ENCODE measurements at regions not wholly inside any gene's neighbourhood (a gene's known extent, or its start where the extent isn't known, plus 50 kb on each side); places are given as distances from the start of the nearest gene placed in this dataset.

- intact Hi-C loops (cut with micrococcal nuclease), result no loop called here
- H3F3A ChIP-seq (ENCODE audit: low read length, unreplicated experiment), result no peaks in the 10 kb centered on the region
- no peak overlapping the region for H3K4me3 ChIP-seq (ENCODE audit: low read length)
- H4K20me1 ChIP-seq (ENCODE audit: low read length), result no peaks in the 10 kb centered on the region
- no peak overlapping the region for H3K9ac ChIP-seq (ENCODE audit: low read length)
- no peaks in the 10 kb centered on the region for H3K79me2 ChIP-seq (ENCODE audit: low read length)
- no peaks in the 10 kb centered on the region for H3K27me3 ChIP-seq (ENCODE audit: low read length)
- DNase-seq (no peak), ATAC-seq (no peak)
- ChIA-PET POLR2A (ENCODE audit: unreplicated experiment) (no interaction called here), CTCF (no interaction called here)
- no peaks in the 10 kb centered on the region for H3K36me3 ChIP-seq (ENCODE audit: low read depth, low read length)
- no peak overlapping the region for H3K27ac ChIP-seq (ENCODE audit: low read length)
- no peaks in the 10 kb centered on the region for H3K9me2 ChIP-seq (replicated peaks; ENCODE audit: low read length)
- no peak overlapping the region for H3K4me2 ChIP-seq (ENCODE audit: low read length)
- no peaks in the 10 kb centered on the region for H3K4me1 ChIP-seq (ENCODE audit: insufficient read depth, low read length)
- no peak overlapping the region for H2AFZ ChIP-seq (ENCODE audit: low read length)
- no TSS peak for BruUV-seq (replicated peaks)
- TF ChIP-seq, protein P1, sequence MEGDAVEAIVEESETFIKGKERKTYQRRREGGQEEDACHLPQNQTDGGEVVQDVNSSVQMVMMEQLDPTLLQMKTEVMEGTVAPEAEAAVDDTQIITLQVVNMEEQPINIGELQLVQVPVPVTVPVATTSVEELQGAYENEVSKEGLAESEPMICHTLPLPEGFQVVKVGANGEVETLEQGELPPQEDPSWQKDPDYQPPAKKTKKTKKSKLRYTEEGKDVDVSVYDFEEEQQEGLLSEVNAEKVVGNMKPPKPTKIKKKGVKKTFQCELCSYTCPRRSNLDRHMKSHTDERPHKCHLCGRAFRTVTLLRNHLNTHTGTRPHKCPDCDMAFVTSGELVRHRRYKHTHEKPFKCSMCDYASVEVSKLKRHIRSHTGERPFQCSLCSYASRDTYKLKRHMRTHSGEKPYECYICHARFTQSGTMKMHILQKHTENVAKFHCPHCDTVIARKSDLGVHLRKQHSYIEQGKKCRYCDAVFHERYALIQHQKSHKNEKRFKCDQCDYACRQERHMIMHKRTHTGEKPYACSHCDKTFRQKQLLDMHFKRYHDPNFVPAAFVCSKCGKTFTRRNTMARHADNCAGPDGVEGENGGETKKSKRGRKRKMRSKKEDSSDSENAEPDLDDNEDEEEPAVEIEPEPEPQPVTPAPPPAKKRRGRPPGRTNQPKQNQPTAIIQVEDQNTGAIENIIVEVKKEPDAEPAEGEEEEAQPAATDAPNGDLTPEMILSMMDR (conservative IDR thresholded peaks at IDR 0.05; ENCODE audit: low read depth, low read length), result no peak
- TF ChIP-seq EZH2phosphoT487 (IDR thresholded peaks at IDR 0.05; ENCODE audit: borderline replicate concordance, low read length) (no peak), EZH2 (IDR thresholded peaks at IDR 0.05; ENCODE audit: low read length, unreplicated experiment) (no peak)
- H3K9me3 ChIP-seq (ENCODE audit: low read length), result no peaks in the 10 kb centered on the region
These were observed 320.5 kb upstream of the RSPO3 start for GRCh38 chr6:126797981-126798380.

DNA sequence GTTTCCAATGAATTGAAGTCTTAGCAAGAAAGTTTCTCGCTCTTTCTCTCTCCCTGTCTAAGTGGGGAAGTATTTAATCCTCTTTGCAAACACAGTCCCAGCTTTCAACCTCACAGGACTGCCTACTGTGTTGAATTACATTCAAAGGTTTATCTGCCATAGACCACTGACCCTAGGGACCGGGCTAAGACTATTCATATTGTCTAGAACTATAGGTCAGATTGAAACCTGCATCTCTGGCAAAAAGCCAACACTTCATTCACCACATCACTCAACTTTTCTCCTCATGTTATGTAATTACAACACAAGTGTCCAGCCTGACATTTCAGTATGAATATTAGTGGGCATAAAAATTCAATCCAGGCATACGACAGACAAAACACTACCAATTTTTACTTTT is 314.7 kb upstream of the RSPO3 start:
- BruUV-seq (replicated peaks), result no TSS peak
- intact Hi-C loops (cut with micrococcal nuclease), result loop anchor here (1.0 to 10.0 kb wide), 3 partner anchors 267 to 391 kb away; no protein-coding TSS in a partner anchor
- no peak for ATAC-seq
- Histone ChIP-seq H3K9ac (ENCODE audit: low read length) (no peak overlapping the region), H3K9me3 (ENCODE audit: low read length) (no peaks in the 10 kb centered on the region), H3F3A (ENCODE audit: low read length, unreplicated experiment) (no peaks in the 10 kb centered on the region), H3K27me3 (ENCODE audit: low read length) (no peaks in the 10 kb centered on the region), H3K27ac (ENCODE audit: low read length) (no peak overlapping the region), H2AFZ (ENCODE audit: low read length) (no peak overlapping the region), H3K4me2 (ENCODE audit: low read length) (no peak overlapping the region), H3K36me3 (ENCODE audit: low read depth, low read length) (no peaks in the 10 kb centered on the region), H3K4me3 (ENCODE audit: low read length) (no peak overlapping the region), H3K9me2 (replicated peaks; ENCODE audit: low read length) (no peaks in the 10 kb centered on the region), H3K79me2 (ENCODE audit: low read length) (no peaks in the 10 kb centered on the region), H4K20me1 (ENCODE audit: low read length) (no peaks in the 10 kb centered on the region), H3K4me1 (ENCODE audit: insufficient read depth, low read length) (no peaks in the 10 kb centered on the region)
- no peak for DNase-seq
- POLR2A ChIA-PET (ENCODE audit: unreplicated experiment), result no interaction called here
- TF ChIP-seq EZH2phosphoT487 (IDR thresholded peaks at IDR 0.05; ENCODE audit: borderline replicate concordance, low read length), result no peak
- TF ChIP-seq, protein P1 (conservative IDR thresholded peaks at IDR 0.05; ENCODE audit: low read depth, low read length), result no peak
- TF ChIP-seq EZH2 (IDR thresholded peaks at IDR 0.05; ENCODE audit: low read length, unreplicated experiment), result no peak
- CTCF ChIA-PET, result interaction anchor here (0.5 to 0.6 kb wide), 2 partner anchors 312 to 383 kb away, joined by 3 to 4 read pairs; no protein-coding TSS in a partner anchor

DNA sequence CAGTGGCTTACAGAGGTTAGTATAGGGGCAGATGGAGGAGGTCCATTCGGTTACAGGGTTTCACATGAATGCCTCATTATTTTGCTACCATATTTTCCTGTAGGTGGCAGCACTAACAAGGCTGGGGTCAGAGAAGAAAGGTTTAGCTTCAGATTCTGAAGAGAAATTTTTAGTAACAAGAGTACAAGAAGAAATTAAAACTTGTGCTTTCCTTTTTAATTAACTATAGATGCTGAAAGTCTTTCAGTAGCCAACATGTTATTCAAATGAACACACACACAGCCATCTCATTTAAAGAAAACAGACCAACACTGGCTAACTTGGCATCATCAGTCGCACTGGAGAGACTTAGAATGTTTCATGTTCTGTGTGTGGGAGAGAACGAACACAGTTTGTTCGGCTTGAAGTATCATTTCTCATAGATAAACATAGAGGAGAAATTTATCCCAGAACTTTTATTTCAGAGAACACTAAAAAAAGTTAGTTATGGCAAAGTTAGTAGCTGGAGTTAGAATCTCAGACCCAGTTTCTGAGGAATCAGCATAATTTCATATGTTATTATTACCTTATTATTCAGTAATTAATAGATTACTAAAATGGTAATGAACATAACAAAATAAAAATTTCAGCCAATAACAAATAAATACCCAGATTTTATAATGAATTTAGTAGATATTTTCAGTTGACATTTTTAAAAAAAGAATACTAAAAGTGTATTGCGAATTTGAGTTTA is 314.0 kb upstream of the RSPO3 start:
- POLR2A ChIA-PET (ENCODE audit: unreplicated experiment), result no interaction called here
- Histone ChIP-seq H3K36me3 (ENCODE audit: low read depth, low read length) (no peaks in the 10 kb centered on the region), H4K20me1 (ENCODE audit: low read length) (no peaks in the 10 kb centered on the region), H3F3A (ENCODE audit: low read length, unreplicated experiment) (no peaks in the 10 kb centered on the region), H2AFZ (ENCODE audit: low read length) (no peak overlapping the region), H3K79me2 (ENCODE audit: low read length) (no peaks in the 10 kb centered on the region), H3K4me2 (ENCODE audit: low read length) (no peak overlapping the region), H3K4me1 (ENCODE audit: insufficient read depth, low read length) (no peaks in the 10 kb centered on the region), H3K27ac (ENCODE audit: low read length) (no peak overlapping the region), H3K9me2 (replicated peaks; ENCODE audit: low read length) (no peaks in the 10 kb centered on the region), H3K9me3 (ENCODE audit: low read length) (no peaks in the 10 kb centered on the region), H3K9ac (ENCODE audit: low read length) (no peak overlapping the region), H3K27me3 (ENCODE audit: low read length) (no peaks in the 10 kb centered on the region), H3K4me3 (ENCODE audit: low read length) (no peak overlapping the region)
- CTCF ChIA-PET, result interaction anchor here (0.5 to 0.6 kb wide), 3 partner anchors 311 to 386 kb away, joined by 3 to 4 read pairs (median 3); no protein-coding TSS in a partner anchor
- peak; percentile 63 for DNase-seq
- peak; percentile 58 for ATAC-seq
- intact Hi-C loops (cut with micrococcal nuclease), result loop anchor here (1.0 to 10.0 kb wide), 3 partner anchors 266 to 390 kb away; no protein-coding TSS in a partner anchor
- no TSS peak for BruUV-seq (replicated peaks)
- no peak for TF ChIP-seq EZH2phosphoT487 (IDR thresholded peaks at IDR 0.05; ENCODE audit: borderline replicate concordance, low read length)
- TF ChIP-seq, protein P1 (conservative IDR thresholded peaks at IDR 0.05; ENCODE audit: low read depth, low read length), result peak; percentile 68
- no peak for TF ChIP-seq EZH2 (IDR thresholded peaks at IDR 0.05; ENCODE audit: low read length, unreplicated experiment)
